Pancreas (tissue), 10 donors: ENCODE measurements at regions not wholly inside any gene's neighbourhood (a gene's known extent, or its start where the extent isn't known, plus 50 kb on each side); places are given as distances from the start of the nearest gene placed in this dataset.

Experiments
- ATAC-seq, 4 donors: fragments of 200-7000 bp; cut with Tn5 transposase; one replicate each; pipeline versions ENCODE4 v1.8.0 to v1.9.1; 2020; ENCODE audit warnings: mild to moderate bottlenecking in 4 of 4, moderate library complexity in 4 of 4
- DNase-seq, 6 donors: peaks; one replicate each; pipeline ENCODE4 v3.0.0-alpha.2; 2020
- FAIRE-seq: peaks from 2 replicates; lab custom pipeline; 2012; peaks lifted over from hg19 to GRCh38; lab: Jason Lieb, UNC
- H3K27ac ChIP-seq, 4 donors: fragments of 200-600 bp; sonication (generic); 1 replicate in 3 of 4; 2 replicates in 1 of 4; pipeline versions ENCODE4 v1.5.0 to v1.8.0; 2020
- H3K27me3 ChIP-seq, 4 donors: fragments of 200-600 bp; one replicate each; pipeline ENCODE4 v1.8.0; 2021
- H3K36me3 ChIP-seq, 3 donors: fragments of 200-600 bp; sonication (generic) in 1 of 3; one replicate each; pipeline versions ENCODE4 v1.5.0 to v1.8.0; 2020 to 2021
- H3K4me1 ChIP-seq, 3 donors: fragments of 200-600 bp; one replicate each; pipeline ENCODE4 v1.8.0; 2021
- H3K4me3 ChIP-seq, 4 donors: fragments of 200-600 bp; sonication (generic) in 2 of 4; one replicate each; pipeline versions ENCODE4 v1.5.0 to v1.8.0; 2020 to 2021
- H3K9me3 ChIP-seq, 4 donors: fragments of 200-600 bp; one replicate each; pipeline ENCODE4 v1.8.0; 2021
- WGBS, 2 donors: extraction: QIAGEN DNeasy Blood & Tissue Kit; methylation state at CpG; one replicate each; pipeline ENCODE4 v1.1.7; 2013; 5-methylcytosine and 5-hydroxymethylcytosine counted together
- intact Hi-C, 3 donors: fragments of 100-400 bp; cut with DNase I; formaldehyde crosslinking; loops; one replicate each; pipeline versions ENCODE4 v1.11.1 to v1.14.2; 2022
- TF ChIP-seq, protein P1 (sequence below), 4 donors: fragments of 200-600 bp; sonication (generic) in 3 of 4; IDR thresholded peaks; one replicate each; pipeline versions ENCODE4 v1.5.0 to v1.8.0; 2021; ENCODE audit warnings: antibody characterized with exemption in 4 of 4
- donor health status: healthy with polysubstance abuse.
- donor health status: DM: no; HTN: no; CAD: no; lungs with moderate emphysema.
- donor health status: DM: no; HTN: no; CAD: no.
- donor health status: control.
- donor health status: control.
- donor health status: Bipolar disorder and iron deficiency.
- donor health status: DM: yes; HTN: yes; CAD: no.
- donor health status: DM: no; HTN: no; CAD: no.
- donor health status: DM: no; HTN: no; CAD: no.
- donor health status: DM: yes; HTN: yes; CAD: no.

DNA sequence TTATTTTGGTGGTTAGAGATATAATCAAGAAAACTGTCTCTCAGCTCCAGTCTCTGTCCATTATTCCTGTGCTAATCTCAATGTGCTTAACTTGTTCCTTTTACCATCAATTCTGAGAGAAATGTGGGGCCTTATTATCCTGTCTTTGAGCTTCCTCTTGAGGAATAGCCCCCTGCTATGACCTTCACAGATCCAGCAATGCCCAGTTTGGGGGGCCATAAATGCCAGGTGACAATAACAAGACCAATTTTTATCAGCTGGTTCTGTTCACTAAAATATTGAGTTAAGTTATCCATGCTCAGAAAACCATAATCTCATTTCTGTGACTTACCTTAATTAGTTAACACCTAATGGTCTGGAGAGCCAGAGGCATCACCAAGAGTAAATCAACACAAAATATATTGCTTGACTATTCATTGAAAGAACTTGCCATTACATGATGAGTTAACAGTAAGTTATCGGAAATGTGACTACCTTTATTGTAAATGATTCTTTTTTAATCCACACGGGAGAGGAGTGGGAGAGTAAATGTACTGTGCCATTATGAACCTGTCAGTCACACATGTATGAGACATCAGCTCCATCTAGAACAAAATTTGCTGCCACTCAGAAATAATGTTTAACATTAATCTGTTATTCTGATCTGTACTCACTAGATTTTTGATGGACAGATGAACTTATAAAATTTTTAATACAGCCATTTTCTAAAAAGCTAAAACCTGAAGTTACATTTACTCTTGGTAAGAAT lies 149.7 kb downstream of the ID4 start:
- no peak for DNase-seq
- 63 to 76% methylated on average over 2 of the region's 2 CpGs for WGBS, 2 donors
- Histone ChIP-seq H3K9me3 (no peaks in the 10 kb centered on the region), H3K27me3 (no peaks in the 10 kb centered on the region), H3K27ac (no peak overlapping the region), H3K36me3 (no peaks in the 10 kb centered on the region), H3K4me3 (no peak overlapping the region), H3K4me1 (no peaks in the 10 kb centered on the region)
- ATAC-seq: no peak
- intact Hi-C loops: no loop called here
- TF ChIP-seq, protein P1, sequence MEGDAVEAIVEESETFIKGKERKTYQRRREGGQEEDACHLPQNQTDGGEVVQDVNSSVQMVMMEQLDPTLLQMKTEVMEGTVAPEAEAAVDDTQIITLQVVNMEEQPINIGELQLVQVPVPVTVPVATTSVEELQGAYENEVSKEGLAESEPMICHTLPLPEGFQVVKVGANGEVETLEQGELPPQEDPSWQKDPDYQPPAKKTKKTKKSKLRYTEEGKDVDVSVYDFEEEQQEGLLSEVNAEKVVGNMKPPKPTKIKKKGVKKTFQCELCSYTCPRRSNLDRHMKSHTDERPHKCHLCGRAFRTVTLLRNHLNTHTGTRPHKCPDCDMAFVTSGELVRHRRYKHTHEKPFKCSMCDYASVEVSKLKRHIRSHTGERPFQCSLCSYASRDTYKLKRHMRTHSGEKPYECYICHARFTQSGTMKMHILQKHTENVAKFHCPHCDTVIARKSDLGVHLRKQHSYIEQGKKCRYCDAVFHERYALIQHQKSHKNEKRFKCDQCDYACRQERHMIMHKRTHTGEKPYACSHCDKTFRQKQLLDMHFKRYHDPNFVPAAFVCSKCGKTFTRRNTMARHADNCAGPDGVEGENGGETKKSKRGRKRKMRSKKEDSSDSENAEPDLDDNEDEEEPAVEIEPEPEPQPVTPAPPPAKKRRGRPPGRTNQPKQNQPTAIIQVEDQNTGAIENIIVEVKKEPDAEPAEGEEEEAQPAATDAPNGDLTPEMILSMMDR (IDR thresholded peaks at IDR 0.05): no peak
- no peak for FAIRE-seq

DNA sequence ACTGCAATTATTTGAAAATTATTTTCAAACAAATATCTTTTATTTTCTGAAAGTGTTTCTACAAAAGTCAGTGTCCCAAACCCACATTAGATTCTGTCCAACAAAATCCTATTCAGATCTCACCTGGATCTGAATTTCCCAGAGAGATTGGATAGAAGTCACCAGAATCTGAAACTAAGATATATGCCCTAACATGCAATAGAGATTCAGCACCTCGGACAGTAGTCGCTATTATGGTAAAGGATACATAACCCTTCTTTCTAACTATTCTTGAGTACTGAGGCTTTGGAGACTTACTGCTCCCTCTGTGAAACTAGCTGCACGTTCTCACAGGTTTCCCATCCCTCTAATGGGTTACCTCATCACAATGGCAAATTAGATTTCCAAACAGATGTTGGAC lies 151.4 kb downstream of the ID4 start:
- no peaks in the 10 kb centered on the region for H3K4me1 ChIP-seq
- TF ChIP-seq, protein P1 (IDR thresholded peaks at IDR 0.05): no peak
- DNase-seq: no peak
- no peak overlapping the region for H3K27ac ChIP-seq
- ATAC-seq: no peak
- intact Hi-C loops: no loop called here
- H3K9me3 ChIP-seq: no peaks in the 10 kb centered on the region
- H3K36me3 ChIP-seq: no peaks in the 10 kb centered on the region
- H3K4me3 ChIP-seq: no peak overlapping the region
- FAIRE-seq: no peak
- H3K27me3 ChIP-seq: no peaks in the 10 kb centered on the region
- 10 to 11% methylated on average over 3 of the region's 3 CpGs for WGBS, 2 donors

DNA sequence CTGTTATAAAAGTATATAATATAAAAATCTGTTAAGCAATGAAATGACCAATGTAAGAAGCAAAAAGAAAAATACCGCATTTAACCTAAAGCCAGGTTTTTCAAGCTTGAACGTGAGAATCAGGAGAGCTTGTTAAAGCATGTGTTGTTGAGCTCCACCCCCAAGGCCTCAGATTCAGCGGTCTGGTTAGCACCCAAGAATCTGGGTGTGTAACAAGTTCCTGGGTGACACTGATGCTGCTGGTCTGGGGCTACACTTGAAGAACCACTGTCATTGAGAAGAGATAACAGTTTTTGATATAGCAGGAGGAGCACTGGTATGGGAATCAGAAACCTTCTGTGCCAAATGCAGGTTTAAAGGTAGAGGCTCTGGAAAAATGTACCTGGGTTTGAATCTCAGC lies 154.0 kb downstream of the ID4 start:
- DNase-seq: no peak
- Histone ChIP-seq H3K9me3 (no peaks in the 10 kb centered on the region), H3K27me3 (no peaks in the 10 kb centered on the region), H3K4me1 (no peaks in the 10 kb centered on the region), H3K36me3 (no peaks in the 10 kb centered on the region), H3K27ac (no peak overlapping the region), H3K4me3 (no peak overlapping the region)
- intact Hi-C loops: no loop called here
- FAIRE-seq: no peak
- WGBS, 2 donors: 51 to 75% methylated on average over 3 of the region's 3 CpGs
- no peak for ATAC-seq
- TF ChIP-seq, protein P1 (IDR thresholded peaks at IDR 0.05): no peak

DNA sequence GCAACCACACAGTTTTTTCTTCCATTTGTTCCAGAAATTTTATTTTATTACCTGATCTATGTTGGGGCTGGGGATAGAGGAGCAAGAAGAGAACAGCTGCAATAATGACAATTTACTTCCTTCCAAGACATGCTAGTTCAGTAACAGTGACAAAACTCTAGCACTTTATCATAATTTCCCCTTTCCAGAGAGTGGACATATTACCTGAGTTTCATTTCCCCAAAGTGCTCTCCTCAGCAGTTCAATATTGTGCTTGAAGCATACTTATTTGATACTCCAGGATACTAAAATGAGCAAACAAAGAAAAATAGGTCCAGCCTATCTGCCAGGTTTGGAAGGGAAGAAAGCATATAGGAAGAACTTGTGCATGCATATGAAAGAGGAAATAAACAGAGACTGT lies 157.7 kb downstream of the ID4 start:
- no peaks in the 10 kb centered on the region for H3K27me3 ChIP-seq
- FAIRE-seq (no peak), DNase-seq (no peak), ATAC-seq (no peak)
- H3K9me3 ChIP-seq: no peaks in the 10 kb centered on the region
- TF ChIP-seq, protein P1 (IDR thresholded peaks at IDR 0.05): no peak
- intact Hi-C loops: no loop called here
- no peak overlapping the region for H3K27ac ChIP-seq
- H3K36me3 ChIP-seq: no peaks in the 10 kb centered on the region
- no peaks in the 10 kb centered on the region for H3K4me1 ChIP-seq
- no peak overlapping the region for H3K4me3 ChIP-seq

DNA sequence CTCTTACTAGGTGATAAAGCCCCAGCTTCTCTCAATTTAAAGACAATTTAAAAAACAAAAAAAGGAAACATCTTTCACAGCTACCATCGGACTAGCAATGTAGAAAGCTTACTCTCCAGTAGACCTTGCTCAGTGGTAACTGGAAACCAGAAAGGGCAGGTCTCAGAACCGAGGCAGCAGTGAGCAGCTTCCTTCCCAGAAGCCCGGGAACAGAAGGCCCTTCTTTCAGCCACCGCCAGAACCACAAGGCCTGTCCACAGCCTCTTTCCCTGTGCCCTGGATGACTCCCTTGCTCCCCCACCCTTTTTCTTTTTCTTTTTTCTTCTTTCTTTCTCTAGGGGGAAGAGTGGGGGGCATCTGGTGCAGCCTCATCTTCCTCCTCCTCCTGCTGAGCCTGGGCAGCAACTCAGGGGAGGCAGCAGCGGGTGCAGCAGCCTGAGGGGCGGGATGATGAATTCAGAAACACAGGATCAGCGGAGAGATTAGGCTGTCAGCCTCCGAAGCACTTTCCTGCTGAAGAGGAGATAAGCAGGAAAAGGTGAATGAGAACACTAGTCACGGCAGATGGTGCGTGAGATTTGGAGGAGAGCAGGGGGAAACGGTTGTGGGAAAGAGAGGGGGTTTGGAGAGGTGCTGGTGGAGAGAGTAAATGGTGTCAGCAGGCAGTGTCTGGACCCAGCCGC lies 158.5 kb downstream of the ID4 start:
- H3K36me3 ChIP-seq: no peaks in the 10 kb centered on the region
- DNase-seq (no peak), FAIRE-seq (no peak), ATAC-seq (no peak)
- no peaks in the 10 kb centered on the region for H3K27me3 ChIP-seq
- no peak overlapping the region for H3K27ac ChIP-seq
- 38 to 54% methylated on average over 11 to 12 of the region's 12 CpGs for WGBS, 2 donors
- no peak overlapping the region for H3K4me3 ChIP-seq
- H3K4me1 ChIP-seq: no peaks in the 10 kb centered on the region
- TF ChIP-seq, protein P1 (IDR thresholded peaks at IDR 0.05): no peak
- intact Hi-C loops: no loop called here
- no peaks in the 10 kb centered on the region for H3K9me3 ChIP-seq
